Cardiac muscle cell (in vitro differentiated cells and primary cell): ENCODE measurements at regions not wholly inside any gene's neighbourhood (a gene's known extent, or its start where the extent isn't known, plus 50 kb on each side); places are given as distances from the start of the nearest gene placed in this dataset.

Experiments
- DNase-seq, 2 donors: peaks; one replicate each; pipeline versions ENCODE4 v3.0.0 to v3.0.0-alpha.2; 2010 to 2017; ENCODE audit warnings: low read depth in 1 of 2, low spot score in 1 of 2
- H3K27ac ChIP-seq: fragments of 200-600 bp; sonication (generic); 2 replicates; pipeline ENCODE4 v1.5.1; 2016
- H3K27me3 ChIP-seq: fragments of 200-600 bp; sonication (generic); 2 replicates; pipeline ENCODE4 v1.6.0; 2016; ENCODE audit warnings: control low read depth
- H3K36me3 ChIP-seq: fragments of 200-600 bp; sonication (generic); 2 replicates; pipeline ENCODE4 v1.5.1; 2016; ENCODE audit warnings: control low read depth
- H3K4me1 ChIP-seq: fragments of 200-600 bp; sonication (generic); 2 replicates; pipeline ENCODE4 v1.8.1; 2017; ENCODE audit warnings: low read depth, mild to moderate bottlenecking, mixed run types
- H3K4me3 ChIP-seq: fragments of 200-600 bp; sonication (generic); 2 replicates; pipeline ENCODE4 v1.5.1; 2016; ENCODE audit warnings: mild to moderate bottlenecking
- H3K9me3 ChIP-seq: fragments of 200-600 bp; sonication (generic); 2 replicates; pipeline ENCODE4 v1.5.1; 2017; ENCODE audit warnings: low read depth, mild to moderate bottlenecking, control low read depth
- TF ChIP-seq, protein P1 (sequence below): IDR thresholded peaks from 2 replicates; pipeline ENCODE4 v1.5.1; 2012; ENCODE audit warnings: low read depth, mild to moderate bottlenecking, low read length

DNA sequence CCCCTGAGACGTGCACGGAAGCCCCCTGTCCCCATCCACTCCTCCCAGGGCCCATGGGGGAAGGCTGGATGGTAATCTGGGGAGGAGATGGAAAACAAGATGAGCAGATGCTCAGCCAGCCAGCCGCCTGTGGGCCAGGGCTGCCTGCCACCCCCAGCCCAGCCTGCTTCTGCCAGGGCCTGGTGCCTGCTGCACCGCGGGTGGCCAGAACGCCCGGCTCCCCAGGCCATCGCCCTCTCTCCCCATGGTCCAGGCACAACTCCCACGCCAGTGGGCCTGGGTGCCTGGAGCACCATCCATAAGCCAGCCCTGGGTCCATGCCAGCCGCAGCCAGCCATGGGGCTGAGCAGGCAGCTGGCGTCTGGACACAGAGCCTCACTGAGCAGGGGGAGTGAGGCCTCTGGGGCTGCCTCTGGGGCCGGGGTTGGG lies 57.2 kb upstream of the ELN start:
- Histone ChIP-seq H3K27me3 (no peaks in the 10 kb centered on the region), H3K27ac (no peak overlapping the region), H3K4me1 (no peaks in the 10 kb centered on the region), H3K9me3 (no peaks in the 10 kb centered on the region), H3K36me3 (no peaks in the 10 kb centered on the region), H3K4me3 (no peak overlapping the region)
- DNase-seq = no peak
- TF ChIP-seq, protein P1, sequence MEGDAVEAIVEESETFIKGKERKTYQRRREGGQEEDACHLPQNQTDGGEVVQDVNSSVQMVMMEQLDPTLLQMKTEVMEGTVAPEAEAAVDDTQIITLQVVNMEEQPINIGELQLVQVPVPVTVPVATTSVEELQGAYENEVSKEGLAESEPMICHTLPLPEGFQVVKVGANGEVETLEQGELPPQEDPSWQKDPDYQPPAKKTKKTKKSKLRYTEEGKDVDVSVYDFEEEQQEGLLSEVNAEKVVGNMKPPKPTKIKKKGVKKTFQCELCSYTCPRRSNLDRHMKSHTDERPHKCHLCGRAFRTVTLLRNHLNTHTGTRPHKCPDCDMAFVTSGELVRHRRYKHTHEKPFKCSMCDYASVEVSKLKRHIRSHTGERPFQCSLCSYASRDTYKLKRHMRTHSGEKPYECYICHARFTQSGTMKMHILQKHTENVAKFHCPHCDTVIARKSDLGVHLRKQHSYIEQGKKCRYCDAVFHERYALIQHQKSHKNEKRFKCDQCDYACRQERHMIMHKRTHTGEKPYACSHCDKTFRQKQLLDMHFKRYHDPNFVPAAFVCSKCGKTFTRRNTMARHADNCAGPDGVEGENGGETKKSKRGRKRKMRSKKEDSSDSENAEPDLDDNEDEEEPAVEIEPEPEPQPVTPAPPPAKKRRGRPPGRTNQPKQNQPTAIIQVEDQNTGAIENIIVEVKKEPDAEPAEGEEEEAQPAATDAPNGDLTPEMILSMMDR = no peak

DNA sequence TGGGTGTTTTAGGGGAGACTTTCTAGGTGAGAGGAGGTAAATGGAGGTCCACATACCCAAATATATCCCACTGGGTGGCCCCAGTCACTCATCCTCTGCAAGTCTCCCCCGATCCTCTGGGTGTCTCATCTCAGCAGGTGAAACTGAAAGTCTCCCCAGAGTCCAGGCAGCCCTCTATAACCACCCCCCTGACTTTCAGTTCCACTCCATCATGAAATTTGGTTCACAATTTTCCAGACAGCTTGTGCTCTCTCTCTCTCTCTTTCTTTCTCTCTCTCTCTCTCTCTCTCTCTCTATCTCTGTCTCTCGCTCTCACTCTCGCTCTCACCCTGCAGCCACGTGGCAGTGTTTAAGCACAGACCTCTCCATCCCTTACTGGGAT lies 56.7 kb upstream of the ELN start:
- no peak for DNase-seq
- H3K27ac ChIP-seq = no peak overlapping the region
- H3K36me3 ChIP-seq = no peaks in the 10 kb centered on the region
- TF ChIP-seq, protein P1 = no peak
- H3K9me3 ChIP-seq = no peaks in the 10 kb centered on the region
- no peak overlapping the region for H3K4me3 ChIP-seq
- H3K4me1 ChIP-seq = no peaks in the 10 kb centered on the region
- no peaks in the 10 kb centered on the region for H3K27me3 ChIP-seq

DNA sequence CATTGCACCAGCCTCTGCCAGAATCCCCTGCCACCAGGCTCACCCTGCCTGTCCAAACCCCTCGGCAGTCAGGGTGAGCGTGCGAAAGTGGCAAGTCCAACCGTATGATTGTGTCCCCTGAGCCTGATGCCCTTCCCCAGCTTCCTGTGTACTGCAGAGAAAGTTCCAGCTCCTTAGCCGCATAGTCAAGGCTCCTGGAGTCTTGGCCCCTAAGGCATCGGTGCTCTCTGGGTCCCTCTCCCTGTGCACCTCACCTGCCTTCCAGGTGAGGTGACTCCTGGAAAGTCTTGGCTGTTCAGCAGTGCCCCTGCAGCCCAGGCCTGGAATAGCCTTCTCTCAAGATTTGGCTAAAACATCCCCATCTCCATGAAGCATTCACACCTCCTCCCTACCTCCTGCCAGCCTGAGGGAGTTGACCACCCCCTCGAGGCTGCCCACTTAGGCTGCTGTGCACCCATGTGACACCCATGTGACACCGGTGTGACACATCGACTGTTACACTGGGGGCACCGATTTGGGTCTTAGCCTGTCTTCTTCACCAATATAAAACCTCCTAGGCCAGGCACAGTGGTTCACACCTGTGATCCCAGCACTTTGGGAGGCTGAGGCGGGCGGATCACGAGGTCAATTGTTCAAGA lies 56.1 kb upstream of the ELN start:
- no peaks in the 10 kb centered on the region for H3K4me1 ChIP-seq
- DNase-seq = no peak
- H3K36me3 ChIP-seq = no peaks in the 10 kb centered on the region
- no peak overlapping the region for H3K4me3 ChIP-seq
- no peak overlapping the region for H3K27ac ChIP-seq
- no peaks in the 10 kb centered on the region for H3K9me3 ChIP-seq
- TF ChIP-seq, protein P1 = no peak
- no peaks in the 10 kb centered on the region for H3K27me3 ChIP-seq

DNA sequence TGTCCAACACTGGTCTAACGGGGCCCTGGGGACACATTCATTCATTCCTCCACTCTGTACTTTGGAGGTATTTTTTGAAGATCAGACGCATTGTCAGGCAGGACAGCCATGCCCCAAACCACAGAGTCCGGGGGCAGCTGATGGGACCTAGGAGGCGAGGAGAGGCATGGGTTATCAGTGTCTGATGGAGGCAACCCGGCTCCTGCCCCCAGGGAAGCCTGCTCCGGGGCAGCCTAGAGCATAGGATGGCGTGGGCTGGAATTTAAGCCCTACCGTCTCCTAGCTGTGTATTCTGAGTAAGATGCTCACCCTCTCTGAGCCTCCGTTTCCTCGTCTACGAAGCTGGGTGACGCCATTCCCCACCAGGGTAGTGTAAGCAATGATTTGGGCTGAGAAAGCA lies 55.4 kb upstream of the ELN start:
- Histone ChIP-seq H3K9me3 (no peaks in the 10 kb centered on the region), H3K36me3 (no peaks in the 10 kb centered on the region), H3K27ac (no peak overlapping the region), H3K4me1 (no peaks in the 10 kb centered on the region), H3K4me3 (no peak overlapping the region), H3K27me3 (no peaks in the 10 kb centered on the region)
- TF ChIP-seq, protein P1 = no peak
- DNase-seq = no peak

DNA sequence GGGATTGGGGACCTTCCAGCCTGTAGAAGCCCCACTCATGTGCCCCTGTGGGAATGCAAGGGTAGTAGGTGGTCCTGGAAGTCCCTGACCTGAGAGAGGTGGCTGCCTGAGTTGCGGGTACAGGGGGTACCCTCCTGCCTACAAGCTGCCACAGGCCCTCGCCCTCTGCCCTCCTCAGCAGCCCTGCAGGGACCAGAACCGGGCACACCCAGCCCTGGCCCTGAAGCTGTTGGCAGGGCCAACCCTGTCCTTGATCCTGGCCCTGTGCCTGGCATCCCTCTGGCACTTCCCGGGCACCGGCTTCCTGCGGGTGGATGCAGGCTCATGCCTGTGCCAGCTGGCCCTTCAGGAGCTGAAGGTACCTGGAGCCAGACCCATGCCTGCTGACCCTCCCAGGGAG lies 54.9 kb upstream of the ELN start:
- no peak for DNase-seq
- TF ChIP-seq, protein P1 = no peak
- no peaks in the 10 kb centered on the region for H3K4me1 ChIP-seq

More for the DNA sequence above, 54.9 kb upstream of the ELN start:
- no peaks in the 10 kb centered on the region for H3K36me3 ChIP-seq
- no peak overlapping the region for H3K27ac ChIP-seq
- no peaks in the 10 kb centered on the region for H3K9me3 ChIP-seq
- H3K4me3 ChIP-seq = no peak overlapping the region
- no peaks in the 10 kb centered on the region for H3K27me3 ChIP-seq
